SK-N-SH (cell line): ENCODE measurements at regions not wholly inside any gene's neighbourhood (a gene's known extent, or its start where the extent isn't known, plus 50 kb on each side); places are given as distances from the start of the nearest gene placed in this dataset.

ENCODE experiments used
- CHD2 ChIP-seq: fragments of 150-350 bp; IDR thresholded peaks from 2 replicates; pipeline ENCODE4 v1.6.1; 2018; ENCODE audit warnings: low read length; ENCODE audit not compliant: partially characterized antibody
- EP300 ChIP-seq, 2 experiments: IDR thresholded peaks; 2 replicates each; pipeline versions ENCODE4 v1.4.0 to v1.6.1; 2012; ENCODE audit warnings: borderline replicate concordance in 1 of 2, low read depth in 1 of 2, low read length in 1 of 2
- EZH2phosphoT487 ChIP-seq: fragments of 200-600 bp; sonication (generic); IDR thresholded peaks from 2 replicates; pipeline ENCODE4 v1.6.1; 2017; ENCODE audit warnings: low read depth, mixed run types, mild to moderate bottlenecking, antibody characterized with exemption, moderate library complexity, borderline replicate concordance
- FOXJ3 ChIP-seq: sonication (generic); formaldehyde crosslinking; IDR thresholded peaks from 2 replicates; pipeline ENCODE4 v1.5.1; 2020; ENCODE audit warnings: mild to moderate bottlenecking, missing genetic modification reagents
- FOXM1 ChIP-seq: IDR thresholded peaks from 2 replicates; pipeline ENCODE4 v1.4.0; 2012; ENCODE audit warnings: low read depth, mild to moderate bottlenecking
- RCOR1 ChIP-seq: fragments of 150-350 bp; IDR thresholded peaks from 2 replicates; pipeline ENCODE4 v1.6.1; 2017; ENCODE audit warnings: antibody characterized with exemption, low read length
- RFX5 ChIP-seq: IDR thresholded peaks from 2 replicates; pipeline ENCODE4 v1.6.1; 2012; ENCODE audit warnings: mild to moderate bottlenecking, improper control_type of control experiment, low read length
- YY1 ChIP-seq: IDR thresholded peaks from 2 replicates; pipeline ENCODE4 v1.4.0; 2012; ENCODE audit warnings: low read depth, mild to moderate bottlenecking
- TF ChIP-seq, protein P1 (sequence below): fragments of 200-600 bp; sonication (generic); IDR thresholded peaks from 2 replicates; pipeline ENCODE4 v1.6.1; 2017; ENCODE audit warnings: antibody characterized with exemption, mild to moderate bottlenecking, moderate library complexity
- TF ChIP-seq, protein P2 (sequence below): IDR thresholded peaks from 2 replicates; pipeline ENCODE4 v1.4.0; 2012; ENCODE audit warnings: low read depth, borderline replicate concordance
- TF ChIP-seq, protein P3 (sequence below): IDR thresholded peaks from 2 replicates; pipeline ENCODE4 v1.4.0; 2012; ENCODE audit warnings: low read depth, borderline replicate concordance
- TF ChIP-seq, protein P4 (sequence below): IDR thresholded peaks from 2 replicates; pipeline ENCODE4 v1.4.0; 2012; ENCODE audit warnings: low read depth
- TF ChIP-seq, protein P5 (sequence below): IDR thresholded peaks from 2 replicates; pipeline ENCODE4 v1.6.1; 2012; ENCODE audit warnings: mild to moderate bottlenecking, low read depth, low read length, moderate library complexity

DNA sequence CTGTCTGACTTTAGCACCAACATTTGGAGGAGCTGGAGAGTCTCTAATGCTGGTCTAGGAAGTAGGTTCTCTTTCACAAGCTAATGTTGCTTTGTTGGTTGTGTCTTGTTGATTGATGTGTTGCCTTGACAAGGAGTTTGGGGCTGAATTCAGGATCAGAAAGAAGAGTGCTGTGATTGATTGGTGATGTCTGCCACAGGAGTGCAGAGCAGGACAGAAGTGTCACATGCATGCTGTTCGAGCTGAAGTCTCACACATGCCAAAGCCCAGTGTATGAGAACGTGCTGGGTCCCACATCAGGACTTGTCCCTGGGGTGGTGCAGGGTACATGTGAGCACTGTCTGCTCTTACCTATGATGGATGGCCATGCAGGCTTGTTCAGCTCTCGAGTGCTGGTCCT, 694.4 kb downstream of the MATN1 start:
- TF ChIP-seq YY1, result no peak
- no peak for TF ChIP-seq RCOR1
- TF ChIP-seq, protein P1, sequence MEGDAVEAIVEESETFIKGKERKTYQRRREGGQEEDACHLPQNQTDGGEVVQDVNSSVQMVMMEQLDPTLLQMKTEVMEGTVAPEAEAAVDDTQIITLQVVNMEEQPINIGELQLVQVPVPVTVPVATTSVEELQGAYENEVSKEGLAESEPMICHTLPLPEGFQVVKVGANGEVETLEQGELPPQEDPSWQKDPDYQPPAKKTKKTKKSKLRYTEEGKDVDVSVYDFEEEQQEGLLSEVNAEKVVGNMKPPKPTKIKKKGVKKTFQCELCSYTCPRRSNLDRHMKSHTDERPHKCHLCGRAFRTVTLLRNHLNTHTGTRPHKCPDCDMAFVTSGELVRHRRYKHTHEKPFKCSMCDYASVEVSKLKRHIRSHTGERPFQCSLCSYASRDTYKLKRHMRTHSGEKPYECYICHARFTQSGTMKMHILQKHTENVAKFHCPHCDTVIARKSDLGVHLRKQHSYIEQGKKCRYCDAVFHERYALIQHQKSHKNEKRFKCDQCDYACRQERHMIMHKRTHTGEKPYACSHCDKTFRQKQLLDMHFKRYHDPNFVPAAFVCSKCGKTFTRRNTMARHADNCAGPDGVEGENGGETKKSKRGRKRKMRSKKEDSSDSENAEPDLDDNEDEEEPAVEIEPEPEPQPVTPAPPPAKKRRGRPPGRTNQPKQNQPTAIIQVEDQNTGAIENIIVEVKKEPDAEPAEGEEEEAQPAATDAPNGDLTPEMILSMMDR, result no peak
- TF ChIP-seq RFX5, result no peak
- no peak for TF ChIP-seq EP300 (IDR thresholded peaks at IDR 0.05; ENCODE audit: borderline replicate concordance in 1 of 2, low read depth in 1 of 2, low read length in 1 of 2)
- TF ChIP-seq, protein P2, sequence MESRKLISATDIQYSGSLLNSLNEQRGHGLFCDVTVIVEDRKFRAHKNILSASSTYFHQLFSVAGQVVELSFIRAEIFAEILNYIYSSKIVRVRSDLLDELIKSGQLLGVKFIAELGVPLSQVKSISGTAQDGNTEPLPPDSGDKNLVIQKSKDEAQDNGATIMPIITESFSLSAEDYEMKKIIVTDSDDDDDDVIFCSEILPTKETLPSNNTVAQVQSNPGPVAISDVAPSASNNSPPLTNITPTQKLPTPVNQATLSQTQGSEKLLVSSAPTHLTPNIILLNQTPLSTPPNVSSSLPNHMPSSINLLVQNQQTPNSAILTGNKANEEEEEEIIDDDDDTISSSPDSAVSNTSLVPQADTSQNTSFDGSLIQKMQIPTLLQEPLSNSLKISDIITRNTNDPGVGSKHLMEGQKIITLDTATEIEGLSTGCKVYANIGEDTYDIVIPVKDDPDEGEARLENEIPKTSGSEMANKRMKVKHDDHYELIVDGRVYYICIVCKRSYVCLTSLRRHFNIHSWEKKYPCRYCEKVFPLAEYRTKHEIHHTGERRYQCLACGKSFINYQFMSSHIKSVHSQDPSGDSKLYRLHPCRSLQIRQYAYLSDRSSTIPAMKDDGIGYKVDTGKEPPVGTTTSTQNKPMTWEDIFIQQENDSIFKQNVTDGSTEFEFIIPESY, result no peak
- TF ChIP-seq, protein P3, sequence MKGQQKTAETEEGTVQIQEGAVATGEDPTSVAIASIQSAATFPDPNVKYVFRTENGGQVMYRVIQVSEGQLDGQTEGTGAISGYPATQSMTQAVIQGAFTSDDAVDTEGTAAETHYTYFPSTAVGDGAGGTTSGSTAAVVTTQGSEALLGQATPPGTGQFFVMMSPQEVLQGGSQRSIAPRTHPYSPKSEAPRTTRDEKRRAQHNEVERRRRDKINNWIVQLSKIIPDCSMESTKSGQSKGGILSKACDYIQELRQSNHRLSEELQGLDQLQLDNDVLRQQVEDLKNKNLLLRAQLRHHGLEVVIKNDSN, result no peak
- TF ChIP-seq EZH2phosphoT487, result no peak
- TF ChIP-seq, protein P4, sequence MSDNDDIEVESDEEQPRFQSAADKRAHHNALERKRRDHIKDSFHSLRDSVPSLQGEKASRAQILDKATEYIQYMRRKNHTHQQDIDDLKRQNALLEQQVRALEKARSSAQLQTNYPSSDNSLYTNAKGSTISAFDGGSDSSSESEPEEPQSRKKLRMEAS, result no peak
- TF ChIP-seq, protein P5, sequence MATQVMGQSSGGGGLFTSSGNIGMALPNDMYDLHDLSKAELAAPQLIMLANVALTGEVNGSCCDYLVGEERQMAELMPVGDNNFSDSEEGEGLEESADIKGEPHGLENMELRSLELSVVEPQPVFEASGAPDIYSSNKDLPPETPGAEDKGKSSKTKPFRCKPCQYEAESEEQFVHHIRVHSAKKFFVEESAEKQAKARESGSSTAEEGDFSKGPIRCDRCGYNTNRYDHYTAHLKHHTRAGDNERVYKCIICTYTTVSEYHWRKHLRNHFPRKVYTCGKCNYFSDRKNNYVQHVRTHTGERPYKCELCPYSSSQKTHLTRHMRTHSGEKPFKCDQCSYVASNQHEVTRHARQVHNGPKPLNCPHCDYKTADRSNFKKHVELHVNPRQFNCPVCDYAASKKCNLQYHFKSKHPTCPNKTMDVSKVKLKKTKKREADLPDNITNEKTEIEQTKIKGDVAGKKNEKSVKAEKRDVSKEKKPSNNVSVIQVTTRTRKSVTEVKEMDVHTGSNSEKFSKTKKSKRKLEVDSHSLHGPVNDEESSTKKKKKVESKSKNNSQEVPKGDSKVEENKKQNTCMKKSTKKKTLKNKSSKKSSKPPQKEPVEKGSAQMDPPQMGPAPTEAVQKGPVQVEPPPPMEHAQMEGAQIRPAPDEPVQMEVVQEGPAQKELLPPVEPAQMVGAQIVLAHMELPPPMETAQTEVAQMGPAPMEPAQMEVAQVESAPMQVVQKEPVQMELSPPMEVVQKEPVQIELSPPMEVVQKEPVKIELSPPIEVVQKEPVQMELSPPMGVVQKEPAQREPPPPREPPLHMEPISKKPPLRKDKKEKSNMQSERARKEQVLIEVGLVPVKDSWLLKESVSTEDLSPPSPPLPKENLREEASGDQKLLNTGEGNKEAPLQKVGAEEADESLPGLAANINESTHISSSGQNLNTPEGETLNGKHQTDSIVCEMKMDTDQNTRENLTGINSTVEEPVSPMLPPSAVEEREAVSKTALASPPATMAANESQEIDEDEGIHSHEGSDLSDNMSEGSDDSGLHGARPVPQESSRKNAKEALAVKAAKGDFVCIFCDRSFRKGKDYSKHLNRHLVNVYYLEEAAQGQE, result no peak
- no peak for TF ChIP-seq CHD2
- no peak for TF ChIP-seq FOXJ3 (CRISPR knock-in tag)
- TF ChIP-seq FOXM1, result no peak
